ENCODE measurements at regions not wholly inside any gene's neighbourhood (a gene's known extent, or its start where the extent isn't known, plus 50 kb on each side); places are given as distances from the start of the nearest gene placed in this dataset.

GRCh38 chrX:98481636-98482035, 1597.9 kb downstream of the RPA4 start:
- TF ChIP-seq EZH2 (IDR thresholded peaks at IDR 0.05; ENCODE audit: insufficient read depth, poor library complexity, severe bottlenecking) (no peak), EZH2phosphoT487 (IDR thresholded peaks at IDR 0.05; ENCODE audit: insufficient read depth, low read depth) (no peak)

Measured in GM23248 (cell line).